ENCODE measurements at regions not wholly inside any gene's neighbourhood (a gene's known extent, or its start where the extent isn't known, plus 50 kb on each side); places are given as distances from the start of the nearest gene placed in this dataset.
A peak's percentile ranks its signal among the peaks of the same experiment; 100 is the strongest.

DNA sequence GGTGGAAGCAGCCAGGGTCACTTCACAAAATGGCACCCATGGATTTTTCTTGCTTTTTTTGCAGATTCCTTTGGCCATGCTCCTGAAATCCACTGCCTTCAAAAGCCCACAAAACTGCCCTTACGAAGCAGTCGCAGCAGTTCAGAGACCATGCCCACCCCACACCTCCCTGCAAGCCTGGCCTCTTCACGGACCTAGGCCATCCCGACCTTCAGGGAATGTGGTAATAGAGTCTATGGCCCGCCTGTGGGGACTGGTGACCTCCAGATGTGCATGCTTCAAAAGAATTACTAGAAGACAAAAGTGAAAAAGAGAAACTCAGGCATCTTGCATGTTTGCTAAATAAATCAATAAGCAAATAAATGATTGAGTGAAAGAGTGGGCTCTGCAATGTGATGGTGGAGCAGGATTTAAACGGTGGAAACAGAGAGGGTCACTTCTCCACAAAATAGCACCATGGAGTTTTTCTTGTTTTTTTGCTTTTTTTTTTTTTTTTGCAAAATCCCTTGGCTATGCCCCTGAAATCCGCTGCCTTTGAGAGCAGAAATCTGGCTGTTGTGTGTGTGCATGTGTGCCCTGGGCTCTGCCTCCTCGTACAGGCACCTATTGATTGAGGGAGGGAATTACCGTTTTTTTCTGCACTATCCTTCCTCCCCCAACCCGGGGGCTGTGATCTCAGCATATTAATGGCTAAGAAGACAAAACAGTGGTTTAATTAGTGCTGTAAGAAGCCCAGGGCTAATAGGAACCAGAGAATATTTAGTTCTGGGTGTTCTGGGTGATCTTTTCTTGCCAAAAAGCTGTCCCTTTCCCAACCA, 107.4 kb downstream of the PXDC1 start:
- no peak for DNase-seq (ENCODE audit: low read depth)

DNA sequence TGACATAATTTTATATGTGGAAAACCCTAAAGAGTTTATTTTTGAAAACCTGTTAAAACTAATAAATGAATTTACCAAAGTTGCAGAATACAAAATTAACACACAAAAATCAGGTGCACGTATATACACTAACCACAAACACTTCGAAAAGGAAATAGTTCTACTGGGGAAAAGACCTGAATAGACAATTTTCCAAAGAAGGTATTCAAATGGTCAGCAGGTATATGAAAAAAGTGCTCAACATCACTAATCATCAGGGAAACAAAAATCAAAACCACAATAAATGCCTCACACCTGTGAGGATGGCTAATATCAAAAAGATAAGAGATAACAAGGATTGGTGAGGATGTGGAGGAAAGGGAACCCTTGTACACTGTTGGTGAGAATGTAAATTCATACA, 110.6 kb downstream of the PXDC1 start:
- DNase-seq (ENCODE audit: low read depth): no peak

DNA sequence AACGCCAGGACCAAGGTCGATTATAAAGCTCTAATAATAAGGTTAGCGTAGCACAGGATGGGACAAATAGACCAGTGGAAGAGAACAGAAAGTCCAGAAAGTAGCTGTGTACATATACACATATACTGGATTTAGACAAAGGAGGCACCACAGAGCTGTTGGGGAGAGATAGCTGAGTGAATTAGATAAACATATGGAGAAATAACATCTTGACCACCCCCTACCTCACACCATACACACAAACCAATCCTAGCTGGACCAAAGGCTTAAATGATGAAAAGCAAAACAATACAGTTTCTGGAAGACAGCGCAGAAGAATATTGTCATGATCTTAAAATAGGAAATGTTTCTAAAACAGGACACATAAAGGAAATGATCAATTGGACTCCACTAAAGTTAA, 112.9 kb downstream of the PXDC1 start:
- no peak for DNase-seq (ENCODE audit: low read depth)

GRCh38 chr6:3636060-3636459, 115.5 kb downstream of the PXDC1 start:
- no peak for DNase-seq (ENCODE audit: low read depth)

DNA sequence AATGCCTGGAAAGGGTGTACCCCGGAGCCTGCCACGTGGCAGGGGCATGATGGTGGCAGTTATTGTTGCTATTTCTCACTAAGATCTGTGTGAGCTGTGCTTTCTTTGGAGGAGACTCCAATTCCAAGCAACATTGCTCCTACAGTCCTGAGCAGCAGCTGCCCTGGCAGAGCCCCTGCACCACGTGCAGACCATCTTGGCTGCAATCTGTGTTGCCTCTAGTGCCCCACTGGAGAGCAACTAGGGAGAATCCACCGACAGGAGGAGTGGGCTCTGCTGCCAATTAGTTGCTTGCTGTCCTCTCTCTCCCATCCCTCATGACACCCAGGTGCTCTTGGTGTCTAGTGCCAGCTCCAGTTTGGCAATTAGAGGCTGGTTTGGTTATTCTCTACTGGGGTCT, 116.0 kb downstream of the PXDC1 start:
- DNase-seq (ENCODE audit: low read depth): no peak

DNA sequence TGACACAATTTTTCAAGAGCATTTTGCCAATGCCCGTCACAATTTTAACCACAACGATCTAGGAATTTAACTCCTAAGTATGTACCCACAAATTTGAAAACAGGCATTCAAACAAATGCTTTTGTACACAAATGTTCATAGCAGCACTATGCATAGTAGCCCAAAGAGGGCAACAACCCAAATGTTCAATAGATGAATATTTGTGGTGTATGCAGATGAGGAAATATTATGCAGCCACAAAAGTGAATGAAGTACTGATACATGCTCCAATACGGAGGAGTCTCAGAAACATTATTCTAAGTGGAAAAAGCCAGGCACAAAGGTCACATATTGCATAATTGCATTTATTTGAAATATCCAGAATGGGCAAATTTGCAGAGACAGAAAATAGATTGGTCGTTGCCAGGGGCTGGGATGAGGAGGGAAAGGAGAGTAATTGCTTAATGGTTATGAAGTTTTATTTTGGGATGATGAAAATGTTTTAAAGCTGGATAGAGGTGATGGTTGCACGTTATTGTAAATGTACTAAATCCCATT, 117.2 kb downstream of the PXDC1 start:
- no peak for DNase-seq (ENCODE audit: low read depth)

DNA sequence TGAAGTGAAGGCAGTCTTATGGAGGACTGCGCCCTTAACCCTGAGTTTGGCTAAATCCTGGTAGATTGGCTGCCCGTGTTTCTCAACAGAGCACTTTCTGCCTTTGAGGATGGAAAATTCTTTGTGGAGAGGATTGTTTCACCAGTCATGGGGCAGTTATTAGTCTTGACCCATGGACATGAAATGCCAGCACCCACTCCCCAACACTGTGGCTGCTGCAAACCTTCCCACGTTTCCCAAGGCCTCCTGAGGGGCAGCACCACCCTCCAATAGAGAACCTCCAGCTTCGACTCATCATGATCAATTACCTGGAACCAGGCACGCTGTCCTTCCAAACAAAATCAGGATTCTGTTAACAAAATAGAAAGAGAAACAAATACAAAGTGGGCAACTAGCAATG, 117.8 kb downstream of the PXDC1 start:
- DNase-seq (ENCODE audit: low read depth): no peak

GRCh38 chr6:3631877-3632276, 119.6 kb downstream of the PXDC1 start:
- no peak for DNase-seq (ENCODE audit: low read depth)

- DNase-seq (ENCODE audit: low read depth): no peak
Measured at GRCh38 chr6:3631186-3631585, 120.3 kb downstream of the PXDC1 start.

GRCh38 chr6:3630258-3630835, 121.2 kb downstream of the PXDC1 start:
- no peak for DNase-seq (ENCODE audit: low read depth)

- DNase-seq (ENCODE audit: low read depth): no peak
Measured at GRCh38 chr6:3627956-3628835, 123.3 kb downstream of the PXDC1 start.

GRCh38 chr6:3627501-3627900, 124.0 kb downstream of the PXDC1 start:
- no peak for DNase-seq (ENCODE audit: low read depth)

DNA sequence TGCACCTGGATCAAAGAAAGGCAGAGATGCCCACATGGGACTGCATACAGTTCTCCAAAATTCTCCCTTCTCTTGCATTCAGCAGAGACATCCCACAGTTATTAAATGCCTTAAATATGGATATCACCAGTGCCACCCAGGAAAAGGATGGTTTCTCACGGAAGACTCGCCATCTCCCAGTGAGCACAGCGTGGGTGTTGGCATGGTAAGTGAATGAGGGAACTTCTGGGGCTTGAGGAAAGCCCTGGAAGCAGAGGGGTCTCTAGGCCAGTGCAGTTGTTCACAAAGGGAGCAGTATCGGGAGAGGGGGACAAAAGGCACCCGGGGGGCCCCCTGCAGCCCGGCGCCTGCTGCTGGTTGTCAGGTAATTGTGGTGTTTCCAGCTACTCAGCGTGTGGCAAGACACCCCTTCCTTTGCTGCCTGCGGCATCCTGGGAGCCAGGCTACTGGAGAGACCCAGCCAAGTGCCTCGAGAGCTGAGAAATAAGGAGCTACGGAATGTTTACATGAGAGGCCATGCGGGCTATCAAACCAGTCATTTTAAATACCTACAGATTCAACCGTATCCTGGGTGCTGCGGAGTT, 125.4 kb downstream of the PXDC1 start:
- DNase-seq (ENCODE audit: low read depth): no peak

GRCh38 chr6:3625149-3625979, 126.1 kb downstream of the PXDC1 start:
- DNase-seq (ENCODE audit: low read depth): no peak

DNA sequence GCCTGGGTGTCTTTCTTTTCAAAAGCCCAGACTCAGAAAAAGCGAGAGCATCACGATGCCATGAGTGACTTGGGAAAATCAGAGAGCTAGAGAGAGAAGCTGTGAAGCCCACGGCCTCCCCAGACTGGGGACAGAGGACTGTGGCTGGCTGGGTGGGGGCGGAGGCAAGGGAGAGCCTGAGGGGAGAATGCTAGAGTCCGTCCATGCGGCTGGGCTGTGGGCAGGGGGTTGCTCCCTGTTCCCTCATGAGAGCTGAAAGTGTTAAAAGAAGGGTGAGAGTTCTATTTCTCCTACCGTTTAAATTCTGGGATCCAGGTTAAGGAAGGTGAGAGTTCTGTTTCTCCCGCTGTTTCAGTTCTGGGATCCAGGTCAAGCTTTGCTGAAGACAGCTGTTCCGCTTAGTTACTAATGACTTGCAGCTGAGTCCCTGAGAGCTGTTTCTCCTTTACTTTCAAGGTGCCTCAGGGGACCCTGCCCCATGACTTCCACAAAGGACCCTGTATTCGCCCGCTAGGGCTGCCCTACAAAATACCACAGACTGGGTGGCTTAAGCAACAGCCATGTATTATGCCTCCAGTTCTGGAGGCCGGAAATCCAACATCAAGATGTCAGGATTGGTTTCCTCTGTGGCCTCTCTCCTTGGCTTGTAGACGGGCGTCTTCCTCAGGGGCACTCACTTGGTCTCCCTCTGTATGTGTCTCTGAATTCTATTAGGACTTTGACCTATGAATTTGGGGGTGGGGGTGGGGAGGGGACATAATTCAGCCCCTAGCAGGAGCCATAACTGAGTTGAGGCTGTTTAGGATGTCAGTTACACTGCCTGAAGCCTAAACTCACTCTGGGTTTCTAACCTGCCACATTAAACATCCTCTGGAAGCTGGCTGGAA, 127.0 kb downstream of the PXDC1 start:
- DNase-seq (ENCODE audit: low read depth): no peak

DNA sequence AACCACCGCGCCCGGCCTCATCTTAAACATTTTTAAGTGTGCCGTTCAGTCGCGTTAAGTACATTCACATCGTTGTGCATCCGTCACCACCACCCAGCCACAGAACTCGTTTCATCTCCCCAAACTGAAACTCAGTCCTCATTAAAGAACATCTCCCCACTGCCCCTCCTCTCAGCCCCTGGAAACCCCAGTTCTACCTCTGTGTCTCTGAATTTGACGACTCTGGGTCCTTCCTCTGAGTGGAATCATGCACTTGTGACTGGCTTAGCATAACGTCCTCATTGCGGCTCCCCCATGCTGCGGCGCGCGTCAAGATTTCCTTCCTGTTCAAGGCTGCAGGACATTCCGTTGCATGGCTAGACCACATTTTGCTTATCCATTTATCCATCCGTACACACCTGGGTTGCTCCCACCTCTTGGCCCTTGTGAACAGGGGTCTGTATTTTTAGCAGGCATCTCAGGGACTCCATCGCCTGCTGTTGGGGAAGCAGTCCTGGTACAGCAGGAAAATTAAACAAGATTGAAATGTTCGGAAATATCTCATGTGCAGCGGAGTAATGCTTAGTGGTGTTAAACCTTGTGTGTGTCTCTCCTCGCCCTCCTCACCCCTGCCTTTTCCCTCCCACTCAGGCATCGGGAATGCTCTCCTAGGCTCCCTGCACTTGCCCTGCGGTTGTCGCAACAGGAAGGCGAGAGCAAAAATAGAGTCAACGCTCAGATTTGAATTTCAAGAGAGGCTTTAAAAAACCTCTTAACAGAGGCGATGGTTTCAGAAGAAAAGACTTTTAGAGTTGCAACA, 127.9 kb downstream of the PXDC1 start:
- DNase-seq (ENCODE audit: low read depth): peak; percentile 6

DNA sequence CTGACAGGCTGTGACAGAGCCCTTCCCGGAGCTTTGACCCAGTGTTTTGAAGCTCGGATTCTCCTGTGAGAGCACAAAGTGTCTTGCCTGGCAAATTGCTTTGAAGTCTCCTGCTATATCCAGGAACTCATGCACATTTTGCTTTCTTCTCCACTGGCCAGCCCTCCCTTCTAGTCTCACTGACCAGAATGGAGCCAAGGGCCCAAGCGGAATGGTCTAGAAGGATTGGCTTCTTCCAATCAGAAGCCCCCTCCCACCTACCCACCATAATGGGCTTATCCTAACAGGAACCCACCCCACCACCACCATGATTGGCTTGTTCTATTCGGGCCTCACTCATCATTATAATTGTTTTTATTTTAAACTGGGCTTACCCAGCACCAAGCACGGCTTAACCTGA, 130.1 kb downstream of the PXDC1 start:
- DNase-seq (ENCODE audit: low read depth): no peak

- no peak for DNase-seq (ENCODE audit: low read depth)
Measured at GRCh38 chr6:3620937-3621336, 130.6 kb downstream of the PXDC1 start.

GRCh38 chr6:3620389-3620788, 131.1 kb downstream of the PXDC1 start:
- DNase-seq (ENCODE audit: low read depth): no peak

DNA sequence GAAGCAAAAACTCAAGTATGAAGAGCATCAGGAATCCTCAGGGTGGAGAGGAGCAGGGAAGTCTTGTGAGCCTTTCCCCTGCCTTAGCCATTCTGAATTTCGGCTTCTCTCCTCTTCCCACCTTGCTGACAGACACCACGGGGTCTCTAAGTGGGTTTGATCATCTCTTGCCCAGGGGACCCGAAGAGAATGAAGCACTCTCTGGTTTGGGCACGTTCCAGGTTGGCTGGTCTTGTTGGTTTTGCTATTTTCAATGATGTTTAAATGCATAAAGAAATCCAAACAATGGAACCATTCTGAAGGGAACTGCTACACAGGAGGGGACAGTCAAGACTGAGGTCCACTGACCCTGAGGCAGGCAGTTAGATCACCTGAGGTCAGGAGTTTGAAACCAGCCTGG, 131.7 kb downstream of the PXDC1 start:
- DNase-seq (ENCODE audit: low read depth): no peak

Data from stimulated activated CD8-positive, alpha-beta memory T cell treated with anti-CD3 and anti-CD28 coated beads, Interleukin-12 subunit alpha, Interleukin-12 subunit beta, amount 100 ng/mL, for 1 hour (primary cell).